Peyer's patch (tissue), 4 donors: ENCODE measurements at regions not wholly inside any gene's neighbourhood (a gene's known extent, or its start where the extent isn't known, plus 50 kb on each side); places are given as distances from the start of the nearest gene placed in this dataset.

Experiments used
- DNase-seq, 3 donors: peaks; one replicate each; pipeline ENCODE4 v3.0.0-alpha.2; 2017 to 2019
- H3K27ac ChIP-seq, 4 donors: fragments of 200-600 bp; sonication (generic); one replicate each; pipeline ENCODE4 v1.5.1; 2016 to 2019
- H3K27me3 ChIP-seq, 2 donors: fragments of 200-600 bp; sonication (generic); one replicate each; pipeline ENCODE4 v1.5.1; 2019
- H3K36me3 ChIP-seq, 3 donors: fragments of 200-600 bp; sonication (generic); one replicate each; pipeline ENCODE4 v1.5.1; 2016 to 2019
- H3K4me1 ChIP-seq, 4 donors: fragments of 200-600 bp; sonication (generic); one replicate each; pipeline ENCODE4 v1.5.1; 2016 to 2019
- H3K4me3 ChIP-seq, 4 donors: fragments of 200-600 bp; sonication (generic); 1 replicate in 3 of 4; 2 replicates in 1 of 4; pipeline ENCODE4 v1.5.1; 2016 to 2019; ENCODE audit warnings: mild to moderate bottlenecking in 1 of 4
- H3K9me3 ChIP-seq, 4 donors: fragments of 200-600 bp; sonication (generic); one replicate each; pipeline ENCODE4 v1.5.1; 2016 to 2019; ENCODE audit warnings: mild to moderate bottlenecking in 1 of 4
- CTCF ChIP-seq, 6 experiments: fragments of 450-650 bp in 4 of 6; fragments of 200-600 bp in 2 of 6; sonication (generic) in 1 of 6; IDR thresholded peaks; one replicate each; pipeline ENCODE4 v1.5.1; 2017 to 2019; ENCODE audit warnings: antibody characterized with exemption in 6 of 6, mild to moderate bottlenecking in 3 of 6, moderate library complexity in 1 of 6
- POLR2A ChIP-seq, 2 donors: fragments of 450-650 bp; IDR thresholded peaks; one replicate each; pipeline ENCODE4 v1.5.1; 2017; ENCODE audit warnings: antibody characterized with exemption in 2 of 2, mild to moderate bottlenecking in 2 of 2, moderate library complexity in 2 of 2

GRCh38 chr4:14883661-14884060 is 118.6 kb upstream of the CPEB2 start:
- no peak overlapping the region for H3K27ac ChIP-seq
- DNase-seq = no peak
- H3K27me3 ChIP-seq = no peaks in the 10 kb centered on the region
- H3K9me3 ChIP-seq = no peaks in the 10 kb centered on the region
- no peaks in the 10 kb centered on the region for H3K4me1 ChIP-seq
- H3K36me3 ChIP-seq = no peaks in the 10 kb centered on the region
- TF ChIP-seq CTCF (IDR thresholded peaks at IDR 0.05) (no peak), POLR2A (IDR thresholded peaks at IDR 0.05) (no peak)
- H3K4me3 ChIP-seq = no peak overlapping the region

GRCh38 chr4:14887842-14888433 is 114.3 kb upstream of the CPEB2 start:
- Histone ChIP-seq H3K36me3 (no peaks in the 10 kb centered on the region), H3K4me3 (no peak overlapping the region), H3K27ac (no peak overlapping the region), H3K27me3 (no peaks in the 10 kb centered on the region), H3K9me3 (no peaks in the 10 kb centered on the region), H3K4me1 (no peaks in the 10 kb centered on the region)
- no peak for DNase-seq
- TF ChIP-seq CTCF (IDR thresholded peaks at IDR 0.05) (no peak), POLR2A (IDR thresholded peaks at IDR 0.05) (no peak)

- no peak overlapping the region for H3K4me3 ChIP-seq
- no peaks in the 10 kb centered on the region for H3K9me3 ChIP-seq
- no peak for DNase-seq
- no peaks in the 10 kb centered on the region for H3K27me3 ChIP-seq
- no peak overlapping the region for H3K27ac ChIP-seq
- no peak for TF ChIP-seq POLR2A (IDR thresholded peaks at IDR 0.05)
- no peaks in the 10 kb centered on the region for H3K4me1 ChIP-seq
- no peaks in the 10 kb centered on the region for H3K36me3 ChIP-seq
Observed at GRCh38 chr4:14888790-14889572, 113.3 kb upstream of the CPEB2 start.

GRCh38 chr4:14892563-14892962 is 109.7 kb upstream of the CPEB2 start:
- no peak for DNase-seq
- Histone ChIP-seq H3K4me1 (no peaks in the 10 kb centered on the region), H3K27ac (no peak overlapping the region), H3K36me3 (no peaks in the 10 kb centered on the region), H3K27me3 (no peaks in the 10 kb centered on the region), H3K4me3 (no peak overlapping the region), H3K9me3 (no peaks in the 10 kb centered on the region)
- no peak for TF ChIP-seq POLR2A (IDR thresholded peaks at IDR 0.05)
- TF ChIP-seq CTCF (IDR thresholded peaks at IDR 0.05) = no peak

- no peak for TF ChIP-seq CTCF (IDR thresholded peaks at IDR 0.05)
- TF ChIP-seq POLR2A (IDR thresholded peaks at IDR 0.05) = no peak
- Histone ChIP-seq H3K36me3 (no peaks in the 10 kb centered on the region), H3K27ac (no peak overlapping the region), H3K4me1 (no peaks in the 10 kb centered on the region), H3K4me3 (no peak overlapping the region), H3K27me3 (no peaks in the 10 kb centered on the region), H3K9me3 (no peaks in the 10 kb centered on the region)
- no peak for DNase-seq
Observed at GRCh38 chr4:14893713-14894112, 108.6 kb upstream of the CPEB2 start.

- Histone ChIP-seq H3K4me3 (no peak overlapping the region), H3K4me1 (no peaks in the 10 kb centered on the region), H3K36me3 (no peaks in the 10 kb centered on the region), H3K27me3 (no peaks in the 10 kb centered on the region), H3K27ac (no peak overlapping the region), H3K9me3 (no peaks in the 10 kb centered on the region)
- no peak for DNase-seq
- TF ChIP-seq POLR2A (IDR thresholded peaks at IDR 0.05) (no peak), CTCF (IDR thresholded peaks at IDR 0.05) (no peak)
Observed at GRCh38 chr4:14894392-14895292, 107.6 kb upstream of the CPEB2 start.
